Left ventricle myocardium inferior (tissue), 1 donor: ENCODE measurements at regions not wholly inside any gene's neighbourhood (a gene's known extent, or its start where the extent isn't known, plus 50 kb on each side); places are given as distances from the start of the nearest gene placed in this dataset.

Experiments
- DNase-seq: peaks from one replicate; pipeline ENCODE4 v3.0.0-alpha.2; 2020
- H3K27ac ChIP-seq: fragments of 200-600 bp; replicated peaks from 2 replicates; pipeline ENCODE4 v1.8.0; 2021
- H3K27me3 ChIP-seq: fragments of 200-600 bp; 2 replicates; pipeline ENCODE4 v1.8.0; 2021; ENCODE audit warnings: low read depth
- H3K36me3 ChIP-seq: fragments of 200-600 bp; 2 replicates; pipeline ENCODE4 v1.8.0; 2021
- H3K4me1 ChIP-seq: fragments of 200-600 bp; 2 replicates; pipeline ENCODE4 v1.8.0; 2021
- H3K4me3 ChIP-seq: fragments of 200-600 bp; 2 replicates; pipeline ENCODE4 v1.8.0; 2021; ENCODE audit warnings: mild to moderate bottlenecking, moderate library complexity
- H3K9me3 ChIP-seq: fragments of 200-600 bp; replicated peaks from 2 replicates; pipeline ENCODE4 v1.8.0; 2021
- intact Hi-C: fragments of 100-400 bp; cut with micrococcal nuclease; formaldehyde crosslinking; loops from one replicate; pipeline ENCODE4 v1.11.0; 2022
- TF ChIP-seq, protein P1 (sequence below): fragments of 200-600 bp; IDR thresholded peaks from 2 replicates; pipeline ENCODE4 v1.8.0; 2021; ENCODE audit warnings: antibody characterized with exemption, mild to moderate bottlenecking, borderline replicate concordance
- donor health status: DM: no; HTN: yes; CAD: no; lungs with severe emphysema.

DNA sequence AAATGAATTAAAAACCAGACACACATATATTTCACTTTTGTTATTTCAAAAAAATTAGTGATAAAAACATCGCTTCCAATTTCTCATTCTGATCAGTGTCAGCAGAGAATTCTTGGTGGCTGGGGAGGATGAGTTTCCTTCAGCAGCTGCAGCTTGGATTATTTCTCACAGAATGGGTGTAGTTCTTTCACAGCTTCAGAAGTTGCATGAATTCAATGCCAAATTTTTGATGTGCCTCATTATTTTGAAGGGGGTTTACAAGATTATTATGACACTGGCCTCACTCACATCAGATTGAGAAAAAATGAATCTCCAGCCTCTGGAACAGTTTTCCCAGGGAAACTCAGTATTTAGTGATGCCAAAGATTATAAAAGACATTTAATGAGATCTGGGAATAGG, 184.9 kb upstream of the WDFY3 start:
- Histone ChIP-seq H3K9me3 (no peaks in the 10 kb centered on the region), H3K4me3 (no peak overlapping the region), H3K4me1 (peaks cover 15% of the 10 kb centered on the region), H3K27me3 (no peaks in the 10 kb centered on the region), H3K27ac (peak overlapping the region; percentile 21), H3K36me3 (no peaks in the 10 kb centered on the region)
- DNase-seq, result no peak
- intact Hi-C loops, result no loop called here
- TF ChIP-seq, protein P1, sequence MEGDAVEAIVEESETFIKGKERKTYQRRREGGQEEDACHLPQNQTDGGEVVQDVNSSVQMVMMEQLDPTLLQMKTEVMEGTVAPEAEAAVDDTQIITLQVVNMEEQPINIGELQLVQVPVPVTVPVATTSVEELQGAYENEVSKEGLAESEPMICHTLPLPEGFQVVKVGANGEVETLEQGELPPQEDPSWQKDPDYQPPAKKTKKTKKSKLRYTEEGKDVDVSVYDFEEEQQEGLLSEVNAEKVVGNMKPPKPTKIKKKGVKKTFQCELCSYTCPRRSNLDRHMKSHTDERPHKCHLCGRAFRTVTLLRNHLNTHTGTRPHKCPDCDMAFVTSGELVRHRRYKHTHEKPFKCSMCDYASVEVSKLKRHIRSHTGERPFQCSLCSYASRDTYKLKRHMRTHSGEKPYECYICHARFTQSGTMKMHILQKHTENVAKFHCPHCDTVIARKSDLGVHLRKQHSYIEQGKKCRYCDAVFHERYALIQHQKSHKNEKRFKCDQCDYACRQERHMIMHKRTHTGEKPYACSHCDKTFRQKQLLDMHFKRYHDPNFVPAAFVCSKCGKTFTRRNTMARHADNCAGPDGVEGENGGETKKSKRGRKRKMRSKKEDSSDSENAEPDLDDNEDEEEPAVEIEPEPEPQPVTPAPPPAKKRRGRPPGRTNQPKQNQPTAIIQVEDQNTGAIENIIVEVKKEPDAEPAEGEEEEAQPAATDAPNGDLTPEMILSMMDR, result no peak

DNA sequence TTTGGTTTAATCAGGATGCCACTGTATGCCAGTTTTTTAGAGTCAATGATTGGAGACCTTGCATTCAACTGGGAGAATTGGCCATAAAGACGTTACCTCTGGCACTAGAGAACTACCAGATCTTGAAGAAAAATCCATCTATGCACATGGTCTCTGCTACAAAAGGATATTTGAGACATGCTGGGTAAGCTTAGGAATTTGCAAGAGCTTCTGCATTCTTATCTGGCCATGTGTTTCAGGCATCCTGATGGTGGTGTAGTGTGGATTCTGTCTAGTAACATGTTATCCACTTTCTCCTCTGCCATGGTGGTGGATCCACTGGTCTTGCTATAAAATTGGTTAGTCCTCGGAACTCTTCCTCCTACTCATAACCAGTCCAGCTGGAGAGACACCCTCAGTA, 185.3 kb upstream of the WDFY3 start:
- intact Hi-C loops, result no loop called here
- peak overlapping the region; percentile 21 for H3K27ac ChIP-seq
- TF ChIP-seq, protein P1, result no peak
- no peak overlapping the region for H3K4me3 ChIP-seq
- no peaks in the 10 kb centered on the region for H3K36me3 ChIP-seq
- no peaks in the 10 kb centered on the region for H3K27me3 ChIP-seq
- no peak for DNase-seq
- no peaks in the 10 kb centered on the region for H3K9me3 ChIP-seq
- H3K4me1 ChIP-seq, result peaks cover 15% of the 10 kb centered on the region

DNA sequence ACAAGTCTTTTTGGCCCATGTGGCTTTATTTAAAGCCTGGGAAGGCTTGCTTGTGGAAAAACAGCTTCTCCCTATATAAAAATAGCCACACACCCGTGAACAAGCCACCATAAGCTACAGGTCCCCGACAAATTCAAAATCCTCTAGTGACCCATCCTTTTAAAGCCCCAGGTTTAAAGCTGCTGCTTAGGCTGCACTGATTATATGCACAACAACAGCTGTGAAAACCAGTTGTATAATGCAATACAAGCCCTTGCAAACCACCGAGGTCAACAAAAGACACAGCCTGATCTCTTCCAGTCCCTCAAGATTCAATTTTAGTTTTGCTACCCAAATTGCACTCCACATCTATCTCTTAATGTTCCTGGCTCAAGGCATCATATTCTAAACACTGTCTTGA, 186.0 kb upstream of the WDFY3 start:
- DNase-seq, result no peak
- no peaks in the 10 kb centered on the region for H3K27me3 ChIP-seq
- peaks cover 15% of the 10 kb centered on the region for H3K4me1 ChIP-seq
- H3K27ac ChIP-seq, result no peak overlapping the region
- intact Hi-C loops, result no loop called here
- H3K36me3 ChIP-seq, result no peaks in the 10 kb centered on the region
- TF ChIP-seq, protein P1, result no peak
- H3K4me3 ChIP-seq, result no peak overlapping the region
- no peaks in the 10 kb centered on the region for H3K9me3 ChIP-seq

DNA sequence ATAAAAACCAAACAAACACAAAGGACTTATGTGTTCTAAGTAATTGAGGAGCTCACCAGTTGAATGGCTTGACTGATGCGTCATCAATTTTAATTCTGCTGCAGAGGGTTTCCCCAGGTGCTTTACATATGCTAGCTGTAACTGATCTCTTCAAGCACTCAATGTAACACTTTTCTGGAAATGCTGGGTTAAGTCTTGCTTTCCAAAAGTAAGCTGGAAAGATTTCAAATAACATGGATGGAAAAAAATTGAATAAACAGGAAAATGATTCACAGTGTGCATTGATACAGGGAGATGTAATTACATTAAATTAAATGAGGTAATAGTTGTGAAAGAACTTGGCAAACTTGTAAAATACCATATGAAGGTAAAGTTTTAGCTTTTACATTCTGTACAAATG, 186.7 kb upstream of the WDFY3 start:
- peaks cover 15% of the 10 kb centered on the region for H3K4me1 ChIP-seq
- intact Hi-C loops, result no loop called here

DNA sequence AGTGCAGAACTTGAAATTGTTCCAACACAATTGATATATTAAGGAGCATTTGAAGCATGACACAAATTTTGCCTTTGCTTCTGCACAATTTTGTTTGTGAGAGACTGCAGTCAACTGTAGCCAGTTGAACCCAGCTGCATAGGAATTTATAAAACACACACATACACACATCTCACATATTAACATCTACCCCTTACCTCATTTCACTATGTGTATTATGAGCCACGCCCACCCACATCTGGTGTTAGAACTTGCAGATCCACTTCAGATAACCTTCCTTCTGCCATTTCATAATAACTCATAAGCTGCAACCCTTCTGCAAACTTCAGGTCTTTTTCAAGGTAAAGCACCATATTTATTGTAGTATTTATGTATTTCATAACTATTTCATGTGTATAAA, 188.1 kb upstream of the WDFY3 start:
- no peaks in the 10 kb centered on the region for H3K27me3 ChIP-seq
- no peaks in the 10 kb centered on the region for H3K9me3 ChIP-seq
- intact Hi-C loops, result no loop called here
- no peak for DNase-seq
- TF ChIP-seq, protein P1, result no peak
- H3K27ac ChIP-seq, result no peak overlapping the region
- H3K36me3 ChIP-seq, result no peaks in the 10 kb centered on the region
- H3K4me3 ChIP-seq, result no peak overlapping the region
- H3K4me1 ChIP-seq, result peaks cover 5% of the 10 kb centered on the region

More for the DNA sequence above, 186.7 kb upstream of the WDFY3 start:
- Histone ChIP-seq H3K4me3 (no peak overlapping the region), H3K27ac (no peak overlapping the region), H3K36me3 (no peaks in the 10 kb centered on the region), H3K27me3 (no peaks in the 10 kb centered on the region), H3K9me3 (no peaks in the 10 kb centered on the region)
- TF ChIP-seq, protein P1, result no peak
- DNase-seq, result no peak

DNA sequence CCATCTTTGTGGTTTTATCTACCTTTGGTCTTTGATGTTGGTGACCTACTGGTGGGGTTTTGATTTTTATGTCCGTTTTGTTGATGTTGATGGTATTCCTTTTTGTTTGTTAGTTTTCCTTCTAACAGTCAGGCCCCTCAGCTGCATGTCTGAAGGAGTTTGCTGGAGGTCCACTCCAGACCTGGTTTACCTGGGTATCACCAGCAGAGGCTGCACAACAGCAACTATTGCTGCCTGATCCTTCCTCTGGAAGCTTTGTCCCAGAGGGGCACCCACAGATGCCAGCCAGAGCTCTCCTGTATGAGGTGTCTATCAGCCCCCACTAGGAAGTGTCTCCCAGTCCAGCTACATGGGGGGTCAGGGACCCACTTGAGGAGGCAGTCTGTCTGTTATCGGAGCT, 199.3 kb upstream of the WDFY3 start:
- no peaks in the 10 kb centered on the region for H3K36me3 ChIP-seq
- H3K9me3 ChIP-seq, result peaks cover 19% of the 10 kb centered on the region
- intact Hi-C loops, result no loop called here
- no peak overlapping the region for H3K4me3 ChIP-seq
- DNase-seq, result no peak
- no peaks in the 10 kb centered on the region for H3K27me3 ChIP-seq
- H3K4me1 ChIP-seq, result no peaks in the 10 kb centered on the region
- TF ChIP-seq, protein P1, result peak; percentile 20
- H3K27ac ChIP-seq, result no peak overlapping the region
